Esophagus muscularis mucosa (tissue), 4 donors: ENCODE measurements at regions not wholly inside any gene's neighbourhood (a gene's known extent, or its start where the extent isn't known, plus 50 kb on each side); places are given as distances from the start of the nearest gene placed in this dataset.
A peak's percentile ranks its signal among the peaks of the same experiment; 100 is the strongest.

Source experiments
- DNase-seq: peaks from one replicate; pipeline ENCODE4 v3.0.0-alpha.2; 2017; ENCODE audit errors: extremely low spot score
- H3K27ac ChIP-seq, 4 donors: fragments of 200-600 bp; sonication (generic); replicated peaks in 1 of 4; 1 replicate in 3 of 4; 2 replicates in 1 of 4; pipeline ENCODE4 v1.5.1; 2016 to 2019; ENCODE audit warnings: mild to moderate bottlenecking in 1 of 4
- H3K27me3 ChIP-seq, 4 donors: fragments of 200-600 bp; sonication (generic); one replicate each; pipeline versions ENCODE4 v1.5.1 to v1.6.0; 2016 to 2019
- H3K36me3 ChIP-seq, 4 donors: fragments of 200-600 bp; sonication (generic); one replicate each; pipeline ENCODE4 v1.5.1; 2016 to 2019
- H3K4me1 ChIP-seq, 4 donors: fragments of 200-600 bp; sonication (generic); one replicate each; pipeline ENCODE4 v1.5.1; 2016 to 2019
- H3K4me3 ChIP-seq, 4 donors: fragments of 200-600 bp; sonication (generic); 1 replicate in 2 of 4; 2 replicates in 2 of 4; pipeline ENCODE4 v1.5.1; 2016 to 2019; ENCODE audit warnings: mild to moderate bottlenecking in 4 of 4, moderate library complexity in 1 of 4
- H3K9me3 ChIP-seq, 4 donors: fragments of 200-600 bp; sonication (generic); 1 replicate in 3 of 4; 2 replicates in 1 of 4; pipeline ENCODE4 v1.5.1; 2016 to 2019
- EP300 ChIP-seq: sonication (generic); formaldehyde crosslinking; IDR thresholded peaks from one replicate; pipeline ENCODE4 v1.6.1; 2017; ENCODE audit warnings: antibody characterized with exemption
- POLR2A ChIP-seq: fragments of 450-650 bp; IDR thresholded peaks from one replicate; pipeline ENCODE4 v1.6.1; 2017; ENCODE audit warnings: antibody characterized with exemption, moderate library complexity, mild to moderate bottlenecking, low read depth
- POLR2AphosphoS5 ChIP-seq, 2 donors: sonication (generic); formaldehyde crosslinking; IDR thresholded peaks; one replicate each; pipeline ENCODE4 v1.6.1; 2017; ENCODE audit warnings: antibody characterized with exemption in 2 of 2
- WGBS: methylation state at CpG from one replicate; pipeline ENCODE4 v1.1.5; 2018; 5-methylcytosine and 5-hydroxymethylcytosine counted together
- intact Hi-C: fragments of 100-400 bp; cut with DNase I; formaldehyde crosslinking; loops from one replicate; pipeline ENCODE4 v1.15.1; 2023
- TF ChIP-seq, protein P1 (sequence below), 3 experiments: fragments of 200-600 bp in 2 of 3; fragments of 450-650 bp in 1 of 3; sonication (generic) in 2 of 3; IDR thresholded peaks; one replicate each; pipeline ENCODE4 v1.5.1; 2017 to 2019; ENCODE audit warnings: antibody characterized with exemption in 3 of 3, mild to moderate bottlenecking in 2 of 3, moderate library complexity in 1 of 3

DNA sequence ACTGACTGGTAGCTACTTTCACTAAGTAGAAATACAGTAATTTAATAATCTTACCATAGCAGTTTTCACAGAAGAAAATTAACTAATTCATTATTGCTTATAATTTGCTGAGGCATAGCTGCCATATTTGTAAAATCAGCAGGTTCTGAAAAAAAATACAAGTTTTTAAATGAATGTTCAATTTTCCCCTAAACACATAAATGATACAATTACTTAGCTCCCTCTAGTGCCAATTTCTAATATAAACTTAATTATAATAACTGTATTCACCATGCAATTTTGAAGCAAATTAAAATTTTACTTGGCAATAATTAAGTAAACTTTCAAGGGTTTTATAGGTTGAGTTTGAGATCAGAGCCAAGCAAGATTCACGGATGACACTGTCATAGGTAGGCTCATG lies 1321.6 kb upstream of the ACVR2A start:
- intact Hi-C loops = no loop called here

DNA sequence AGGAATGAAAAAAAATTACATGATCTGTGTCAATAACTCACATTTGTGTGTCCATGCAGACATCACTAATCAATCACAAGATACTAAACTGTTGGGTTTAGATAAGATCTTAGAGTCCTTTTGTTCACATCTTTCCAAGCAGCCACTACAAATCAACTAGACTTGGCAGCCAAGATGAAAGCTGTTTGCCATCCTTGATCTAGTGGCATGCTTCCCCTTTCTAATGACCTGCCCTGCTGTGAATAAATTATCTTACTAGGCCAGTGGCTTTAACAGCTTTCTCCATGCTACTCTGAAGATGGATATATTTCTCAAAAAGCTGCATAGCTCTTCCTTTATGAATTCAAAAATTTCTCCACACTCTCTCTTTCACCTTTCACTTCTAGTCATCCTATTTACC lies 1338.0 kb upstream of the ACVR2A start:
- H3K9me3 ChIP-seq = no peaks in the 10 kb centered on the region
- no peak overlapping the region for H3K27ac ChIP-seq
- no peak overlapping the region for H3K4me3 ChIP-seq
- H3K27me3 ChIP-seq = no peaks in the 10 kb centered on the region
- H3K36me3 ChIP-seq = no peaks in the 10 kb centered on the region
- TF ChIP-seq POLR2AphosphoS5 (IDR thresholded peaks at IDR 0.05) = no peak
- no peak for TF ChIP-seq EP300
- TF ChIP-seq, protein P1, sequence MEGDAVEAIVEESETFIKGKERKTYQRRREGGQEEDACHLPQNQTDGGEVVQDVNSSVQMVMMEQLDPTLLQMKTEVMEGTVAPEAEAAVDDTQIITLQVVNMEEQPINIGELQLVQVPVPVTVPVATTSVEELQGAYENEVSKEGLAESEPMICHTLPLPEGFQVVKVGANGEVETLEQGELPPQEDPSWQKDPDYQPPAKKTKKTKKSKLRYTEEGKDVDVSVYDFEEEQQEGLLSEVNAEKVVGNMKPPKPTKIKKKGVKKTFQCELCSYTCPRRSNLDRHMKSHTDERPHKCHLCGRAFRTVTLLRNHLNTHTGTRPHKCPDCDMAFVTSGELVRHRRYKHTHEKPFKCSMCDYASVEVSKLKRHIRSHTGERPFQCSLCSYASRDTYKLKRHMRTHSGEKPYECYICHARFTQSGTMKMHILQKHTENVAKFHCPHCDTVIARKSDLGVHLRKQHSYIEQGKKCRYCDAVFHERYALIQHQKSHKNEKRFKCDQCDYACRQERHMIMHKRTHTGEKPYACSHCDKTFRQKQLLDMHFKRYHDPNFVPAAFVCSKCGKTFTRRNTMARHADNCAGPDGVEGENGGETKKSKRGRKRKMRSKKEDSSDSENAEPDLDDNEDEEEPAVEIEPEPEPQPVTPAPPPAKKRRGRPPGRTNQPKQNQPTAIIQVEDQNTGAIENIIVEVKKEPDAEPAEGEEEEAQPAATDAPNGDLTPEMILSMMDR (IDR thresholded peaks at IDR 0.05) = no peak
- no peak for TF ChIP-seq POLR2A
- intact Hi-C loops = no loop called here
- peaks cover 0 to 9% (median 4%) of the 10 kb centered on the region in 4 donors for H3K4me1 ChIP-seq
- no peak for DNase-seq

More for the DNA sequence above, 1321.6 kb upstream of the ACVR2A start:
- TF ChIP-seq, protein P1 (IDR thresholded peaks at IDR 0.05) = peak in 2 of 3 experiments; percentile 10 to 17
- no peak for TF ChIP-seq EP300
- Histone ChIP-seq H3K36me3 (no peaks in the 10 kb centered on the region), H3K4me1 (no peaks in the 10 kb centered on the region), H3K27me3 (no peaks in the 10 kb centered on the region), H3K27ac (no peak overlapping the region), H3K4me3 (no peak overlapping the region), H3K9me3 (no peaks in the 10 kb centered on the region)
- DNase-seq = no peak
- 60% methylated on average over 1 of the region's 1 CpG for WGBS

DNA sequence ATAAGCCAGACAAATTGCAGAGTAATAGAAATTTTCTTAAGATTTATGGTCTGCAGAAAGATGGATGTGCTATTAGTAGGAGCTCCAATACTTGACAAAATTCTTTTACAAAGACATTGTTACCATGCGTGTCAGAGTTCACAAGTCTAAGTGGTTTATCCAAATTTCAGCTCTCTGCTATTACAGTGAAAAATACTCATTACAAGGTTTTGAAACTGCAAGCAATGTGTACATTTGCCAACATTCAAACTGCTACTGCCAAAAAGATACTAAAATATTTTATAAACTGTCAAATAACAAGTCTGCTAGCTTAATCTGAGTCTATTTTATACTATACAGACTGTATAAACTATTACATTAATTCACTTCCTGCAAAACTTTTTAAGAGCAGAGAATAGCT lies 1341.5 kb upstream of the ACVR2A start:
- Histone ChIP-seq H3K27me3 (no peaks in the 10 kb centered on the region), H3K4me1 (peaks cover 0 to 9% (median 4%) of the 10 kb centered on the region in 4 donors), H3K36me3 (no peaks in the 10 kb centered on the region), H3K27ac (no peak overlapping the region), H3K4me3 (no peak overlapping the region), H3K9me3 (no peaks in the 10 kb centered on the region)
- no peak for DNase-seq
- TF ChIP-seq, protein P1 (IDR thresholded peaks at IDR 0.05) = no peak
- no peak for TF ChIP-seq POLR2AphosphoS5 (IDR thresholded peaks at IDR 0.05)
- TF ChIP-seq EP300 = no peak
- no peak for TF ChIP-seq POLR2A
- 33% methylated on average over 1 of the region's 1 CpG for WGBS
- intact Hi-C loops = no loop called here

DNA sequence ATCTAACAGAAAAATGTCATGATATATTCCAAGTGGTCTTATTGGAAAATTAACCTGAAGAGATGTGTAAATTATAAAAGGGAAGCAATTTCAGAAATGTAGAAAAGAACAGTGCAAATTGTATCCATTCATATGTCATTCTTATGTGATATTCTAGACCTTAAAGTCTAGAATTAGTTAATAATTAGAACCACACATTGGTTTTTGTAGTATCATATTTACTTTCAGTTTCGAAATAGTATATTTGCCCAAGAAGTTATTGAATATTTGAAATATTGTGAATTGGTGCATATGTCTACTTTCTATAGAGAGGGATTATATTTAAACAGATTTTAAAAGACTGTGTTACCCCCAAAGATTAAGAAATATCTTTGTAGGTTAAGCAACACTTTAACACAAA lies 1348.6 kb upstream of the ACVR2A start:
- Histone ChIP-seq H3K27me3 (no peaks in the 10 kb centered on the region), H3K9me3 (peaks cover 0 to 4% (median 0%) of the 10 kb centered on the region in 4 donors), H3K27ac (no peak overlapping the region), H3K36me3 (no peaks in the 10 kb centered on the region), H3K4me1 (no peaks in the 10 kb centered on the region), H3K4me3 (no peak overlapping the region)
- DNase-seq = no peak
- 91% methylated on average over 1 of the region's 1 CpG for WGBS
- intact Hi-C loops = no loop called here
- no peak for TF ChIP-seq EP300
- TF ChIP-seq, protein P1 (IDR thresholded peaks at IDR 0.05) = no peak
- no peak for TF ChIP-seq POLR2A
- TF ChIP-seq POLR2AphosphoS5 (IDR thresholded peaks at IDR 0.05) = no peak

DNA sequence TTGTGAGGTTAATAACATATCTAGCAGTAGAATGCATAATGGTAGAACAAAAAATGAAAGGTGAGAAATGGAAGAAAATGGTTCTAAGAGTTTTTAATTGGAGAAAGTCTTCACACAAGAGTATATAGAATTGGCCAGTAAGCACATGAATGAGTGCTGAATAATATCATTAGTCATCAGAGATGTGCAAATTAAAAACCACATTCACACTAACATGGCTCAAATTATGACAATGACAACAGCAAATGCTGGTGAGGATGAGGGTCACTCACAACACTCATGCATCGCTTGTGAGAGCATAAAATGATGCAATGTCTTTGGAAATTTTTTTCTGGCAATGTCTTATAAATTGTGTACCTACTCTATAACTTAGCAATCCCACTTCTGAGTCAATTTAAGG lies 1355.4 kb upstream of the ACVR2A start:
- Histone ChIP-seq H3K27me3 (no peaks in the 10 kb centered on the region), H3K27ac (no peak overlapping the region), H3K9me3 (peaks cover 0 to 4% (median 0%) of the 10 kb centered on the region in 4 donors), H3K4me1 (no peaks in the 10 kb centered on the region), H3K4me3 (no peak overlapping the region), H3K36me3 (no peaks in the 10 kb centered on the region)
- no peak for TF ChIP-seq EP300
- TF ChIP-seq, protein P1 (IDR thresholded peaks at IDR 0.05) = no peak
- no peak for TF ChIP-seq POLR2AphosphoS5 (IDR thresholded peaks at IDR 0.05)
- no peak for TF ChIP-seq POLR2A
- WGBS = 100% methylated on average over 1 of the region's 1 CpG
- DNase-seq = no peak
- intact Hi-C loops = no loop called here
